ENCODE measurements at regions not wholly inside any gene's neighbourhood (a gene's known extent, or its start where the extent isn't known, plus 50 kb on each side); places are given as distances from the start of the nearest gene placed in this dataset.

- DNase-seq: no peak
These were observed 961.8 kb upstream of the TENM3 start for GRCh38 chr4:181281451-181281850.

- no peak for DNase-seq
These were observed 954.0 kb upstream of the TENM3 start for GRCh38 chr4:181289198-181289597.

- DNase-seq: no peak
These were observed 951.6 kb upstream of the TENM3 start for GRCh38 chr4:181291615-181292014.

- DNase-seq: no peak
These were observed 950.2 kb upstream of the TENM3 start for GRCh38 chr4:181293014-181293413.

GRCh38 chr4:181293541-181293940, 949.7 kb upstream of the TENM3 start:
- no peak for DNase-seq

- no peak for DNase-seq
These were observed 948.8 kb upstream of the TENM3 start for GRCh38 chr4:181294421-181294820.

DNA sequence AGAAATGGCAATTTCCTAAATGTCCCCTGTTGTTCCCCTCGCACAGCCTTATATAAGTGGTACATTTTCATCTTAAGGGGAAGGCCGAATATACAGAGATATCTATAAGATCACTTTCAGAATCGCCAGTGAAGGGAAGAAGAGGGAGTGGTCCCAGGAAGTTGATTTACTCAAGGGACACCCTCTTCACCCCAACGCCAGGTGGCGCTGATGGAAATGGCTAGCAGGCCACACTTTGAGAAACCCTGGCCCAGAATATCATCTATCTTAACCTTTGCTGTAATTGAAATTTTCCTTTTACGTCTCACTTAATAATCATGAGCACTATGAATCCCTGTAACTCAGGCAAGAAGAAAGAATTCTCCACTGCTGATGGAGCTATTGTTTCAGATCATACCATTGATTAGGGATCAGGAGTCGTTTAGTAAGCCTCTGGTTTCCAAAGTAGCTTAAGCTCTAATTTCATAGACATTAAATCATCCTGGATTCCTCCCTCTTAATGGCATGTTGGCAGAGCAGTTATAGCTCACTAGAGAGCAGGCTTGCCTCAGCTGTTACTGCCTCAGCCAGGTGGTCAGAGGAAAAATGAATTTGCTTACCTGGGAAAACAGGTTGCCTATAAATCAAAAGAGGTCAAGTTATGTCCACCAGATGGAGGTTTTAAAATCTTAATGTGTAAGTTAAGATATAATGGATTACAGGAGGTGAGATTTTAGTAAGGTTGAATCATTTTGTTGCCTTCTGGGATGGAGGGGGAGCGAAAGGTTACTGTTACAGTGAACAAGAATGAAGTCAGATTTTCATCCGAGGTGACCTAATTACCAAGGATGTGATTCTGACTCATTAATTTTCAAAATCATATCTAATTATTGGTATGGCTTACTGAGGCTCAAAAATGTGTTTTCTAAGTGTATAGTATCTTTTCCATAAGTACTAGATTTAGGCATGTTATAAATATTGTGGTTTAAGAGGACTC, 941.2 kb upstream of the TENM3 start:
- DNase-seq: no peak

DNA sequence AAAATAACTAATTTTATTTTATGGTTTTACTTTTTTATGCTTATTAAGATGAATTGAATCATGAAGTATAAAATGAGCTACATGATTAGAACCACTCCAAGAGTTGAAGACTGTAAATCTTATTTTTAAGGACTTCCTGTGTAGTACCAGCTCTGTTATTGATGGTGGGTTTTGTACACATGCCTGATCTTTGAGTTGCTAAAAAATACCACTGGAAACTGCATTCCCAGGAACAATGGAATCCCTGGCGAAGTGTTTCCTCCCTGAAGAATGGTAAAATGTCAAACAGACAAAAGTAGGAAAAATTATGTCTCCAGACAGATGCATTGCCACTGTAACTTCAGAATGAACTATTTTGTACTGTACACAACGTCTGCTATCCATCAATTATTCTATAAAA, 935.4 kb upstream of the TENM3 start:
- no peak for DNase-seq

- DNase-seq: no peak
These were observed 934.5 kb upstream of the TENM3 start for GRCh38 chr4:181308476-181309312.

- DNase-seq: no peak
These were observed 931.1 kb upstream of the TENM3 start for GRCh38 chr4:181312066-181312465.

DNA sequence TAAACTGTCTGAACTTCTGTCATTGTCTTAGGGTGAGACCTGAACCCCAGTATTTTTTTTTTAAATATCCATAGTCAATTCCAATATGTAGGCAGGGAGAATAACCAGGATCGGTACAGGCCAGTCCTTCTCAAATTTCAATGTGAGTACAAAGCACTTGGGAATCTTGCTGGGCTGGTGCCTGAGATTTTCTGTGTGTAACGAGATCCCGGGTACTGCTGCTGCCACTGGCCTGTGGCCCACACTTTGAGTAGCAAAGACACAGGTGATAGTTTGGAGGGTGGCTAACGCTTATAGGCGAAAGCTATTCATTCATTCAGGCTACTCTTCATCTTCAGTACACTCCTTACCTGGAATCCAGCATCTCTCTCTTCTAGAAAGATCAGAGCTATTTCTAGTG, 923.6 kb upstream of the TENM3 start:
- no peak for DNase-seq

DNA sequence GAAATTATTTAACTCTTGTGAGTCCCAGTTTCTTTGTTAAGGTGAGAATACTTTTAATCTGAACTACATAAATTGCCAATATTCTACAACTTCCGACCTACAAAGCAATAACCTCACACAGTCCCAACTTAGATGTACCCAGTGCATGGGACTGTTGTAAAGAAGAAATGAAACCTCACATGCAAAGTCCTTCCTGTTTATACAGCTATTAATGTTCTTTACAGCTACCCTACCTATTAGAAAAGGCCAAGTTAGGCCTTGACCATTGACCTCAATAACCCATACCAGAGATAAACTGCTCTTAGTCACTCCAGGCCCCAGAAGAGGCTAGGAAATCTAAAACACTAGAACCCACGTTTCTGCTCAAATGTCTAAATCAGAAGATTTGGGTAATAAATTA, 920.1 kb upstream of the TENM3 start:
- DNase-seq: no peak

GRCh38 chr4:181330654-181331201, 912.5 kb upstream of the TENM3 start:
- DNase-seq: no peak

DNA sequence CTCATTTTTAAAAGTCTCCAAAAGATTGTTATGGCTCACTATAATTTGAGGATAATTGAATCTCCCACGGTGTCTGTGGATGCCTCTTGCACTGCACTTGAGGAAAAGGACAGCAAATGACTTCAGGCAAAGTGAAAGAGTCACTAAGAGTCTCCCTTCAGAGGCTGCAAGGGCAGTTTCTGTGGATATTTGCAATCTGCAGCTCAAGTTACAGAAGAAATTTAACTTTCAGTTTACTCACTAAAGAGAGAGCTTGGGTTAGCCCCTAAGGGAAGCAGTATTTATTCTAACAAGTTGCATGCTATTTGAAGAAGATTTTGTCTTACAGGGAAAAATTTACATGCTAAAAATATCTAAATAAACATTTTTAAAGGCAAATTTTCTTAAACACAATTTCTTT, 912.0 kb upstream of the TENM3 start:
- DNase-seq: no peak

DNA sequence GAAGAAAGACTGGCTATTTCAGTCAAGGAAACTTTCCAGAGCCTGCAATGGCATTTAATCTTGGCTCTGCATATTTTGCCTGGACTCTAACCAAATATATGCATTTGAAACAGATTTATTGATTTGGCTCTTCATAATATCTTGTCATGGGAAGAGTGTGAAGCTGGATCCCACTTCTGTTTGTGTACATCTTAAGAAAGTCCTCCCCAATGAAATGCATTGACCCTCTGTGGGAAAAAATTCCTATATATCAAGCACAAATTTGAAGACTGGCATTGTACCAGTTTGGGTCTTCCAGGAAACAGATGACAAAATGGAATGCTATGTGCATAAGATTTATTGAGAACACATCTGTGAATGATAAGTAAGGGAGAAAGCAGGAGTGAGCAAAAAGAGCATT, 897.3 kb upstream of the TENM3 start:
- DNase-seq: no peak

DNA sequence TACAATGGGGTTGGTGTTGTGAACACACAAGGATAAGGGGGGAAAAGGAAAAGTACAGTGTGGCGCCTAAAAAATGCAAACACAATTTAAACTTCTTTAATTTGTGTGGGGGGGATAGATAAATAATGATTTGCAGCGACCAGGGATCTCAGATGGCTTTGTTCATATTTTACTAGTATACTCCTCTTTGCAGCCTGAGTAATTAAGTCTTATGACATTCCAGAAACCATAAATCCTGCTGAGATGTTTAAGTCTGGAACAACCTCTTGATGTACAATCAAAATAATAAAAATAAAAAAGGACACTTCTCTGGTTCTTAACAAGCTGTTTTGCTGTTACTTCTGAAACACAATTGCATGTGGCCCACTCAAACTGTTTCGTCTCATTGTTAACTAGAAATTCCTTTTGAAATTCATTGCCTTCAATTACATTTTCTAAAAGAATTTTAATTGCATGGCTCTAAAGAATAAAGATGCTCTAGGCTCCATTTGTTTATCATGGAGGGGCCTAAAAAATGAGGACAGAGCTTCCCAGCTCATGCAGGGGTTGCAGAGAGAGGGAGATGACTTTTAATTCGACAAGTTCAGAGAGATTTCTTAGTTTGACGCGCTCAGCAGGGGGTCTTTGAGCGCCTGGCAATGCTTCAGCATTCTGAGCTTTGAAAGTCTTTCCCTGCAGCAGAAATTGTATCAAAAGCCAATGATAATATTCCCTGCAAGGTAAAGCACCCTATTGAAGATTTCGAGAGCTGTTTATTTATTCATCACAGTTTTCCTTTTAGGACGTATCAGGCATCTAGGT, 892.4 kb upstream of the TENM3 start:
- no peak for DNase-seq

GRCh38 chr4:181364504-181364903, 878.7 kb upstream of the TENM3 start:
- no peak for DNase-seq

- DNase-seq: no peak
These were observed 877.5 kb upstream of the TENM3 start for GRCh38 chr4:181365671-181366070.

DNA sequence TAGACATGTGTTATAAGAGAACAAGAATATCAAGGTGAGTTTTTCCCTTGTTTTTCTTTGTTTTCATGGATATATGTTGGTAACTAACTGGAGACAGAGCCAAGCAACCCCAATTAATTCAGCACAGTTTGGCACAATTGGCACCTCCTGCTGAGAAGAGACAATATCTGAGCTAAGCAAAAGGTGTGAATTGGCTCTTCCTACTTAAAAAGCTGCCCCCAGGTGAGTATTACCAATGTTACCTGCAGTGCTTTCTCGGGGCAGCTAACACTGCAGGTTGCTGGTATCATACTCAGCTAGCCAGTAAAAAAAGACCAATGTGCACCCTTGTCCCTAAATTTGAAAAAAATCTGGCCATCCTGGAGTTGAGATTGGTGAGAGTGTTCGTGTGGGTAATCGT, 871.2 kb upstream of the TENM3 start:
- no peak for DNase-seq

DNA sequence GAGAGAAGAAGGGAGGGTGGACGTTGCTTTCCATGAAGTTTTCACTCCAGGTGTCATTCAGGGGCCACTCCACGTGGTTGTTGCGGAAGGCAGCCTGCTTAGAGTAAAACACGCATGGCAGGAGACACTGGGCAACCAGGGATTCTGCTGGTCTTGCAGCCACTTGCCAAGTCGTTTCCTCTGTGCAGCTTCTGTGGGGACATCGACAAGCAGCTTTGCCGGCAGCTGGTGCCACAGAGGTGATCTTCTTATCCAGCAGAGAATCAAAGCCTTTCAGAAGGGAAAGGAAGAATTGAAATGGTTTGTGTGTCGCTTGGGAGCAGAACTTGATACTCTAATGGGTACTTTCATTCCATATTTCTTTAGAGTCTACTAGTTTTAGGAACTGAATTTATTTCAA, 867.1 kb upstream of the TENM3 start:
- no peak for DNase-seq

DNA sequence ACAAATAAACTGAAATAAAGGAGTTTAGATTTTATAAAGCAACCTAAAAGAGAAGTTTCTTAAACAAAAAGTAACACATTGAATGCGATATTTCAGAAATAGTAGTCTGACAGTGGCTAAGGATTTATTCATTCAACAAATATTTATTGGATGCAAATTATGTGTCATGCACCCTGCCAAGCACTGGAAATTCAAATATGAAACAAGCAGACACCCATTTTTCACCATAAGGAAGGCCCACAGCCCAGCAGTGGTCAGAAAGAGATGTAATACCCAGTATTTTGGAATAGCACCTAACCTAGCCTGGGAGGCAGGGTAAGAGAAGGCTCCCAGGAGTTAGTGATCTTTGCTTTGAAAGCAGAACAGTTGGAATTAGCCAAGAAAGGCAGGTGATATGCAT, 855.1 kb upstream of the TENM3 start:
- DNase-seq: no peak

DNA sequence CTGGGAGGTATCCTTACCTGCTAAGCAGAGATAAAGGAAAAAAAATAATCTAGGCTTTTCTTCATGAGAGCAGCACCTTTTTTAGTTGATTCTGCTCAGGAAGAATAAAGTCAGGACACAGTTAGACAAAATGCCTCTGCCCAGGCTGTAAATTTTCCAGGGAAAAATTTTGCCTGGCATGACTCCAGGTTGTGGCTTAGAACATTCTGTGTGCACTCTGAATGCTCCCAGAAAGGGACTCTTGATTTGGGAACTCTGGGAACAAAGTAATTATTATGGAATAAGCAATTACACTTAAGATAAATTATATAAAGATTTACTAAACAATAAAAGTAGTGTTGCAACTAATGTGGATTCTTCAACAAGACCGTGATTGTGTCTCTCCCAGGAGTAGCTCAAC, 826.2 kb upstream of the TENM3 start:
- no peak for DNase-seq

- DNase-seq: no peak
These were observed 824.7 kb upstream of the TENM3 start for GRCh38 chr4:181418496-181418895.
